Esophagus muscularis mucosa (tissue), 4 donors: ENCODE measurements at regions not wholly inside any gene's neighbourhood (a gene's known extent, or its start where the extent isn't known, plus 50 kb on each side); places are given as distances from the start of the nearest gene placed in this dataset.

Source experiments
- DNase-seq: peaks from one replicate; pipeline ENCODE4 v3.0.0-alpha.2; 2017; ENCODE audit errors: extremely low spot score
- H3K27ac ChIP-seq, 4 donors: fragments of 200-600 bp; sonication (generic); replicated peaks in 1 of 4; 1 replicate in 3 of 4; 2 replicates in 1 of 4; pipeline ENCODE4 v1.5.1; 2016 to 2019; ENCODE audit warnings: mild to moderate bottlenecking in 1 of 4
- H3K27me3 ChIP-seq, 4 donors: fragments of 200-600 bp; sonication (generic); one replicate each; pipeline versions ENCODE4 v1.5.1 to v1.6.0; 2016 to 2019
- H3K36me3 ChIP-seq, 4 donors: fragments of 200-600 bp; sonication (generic); one replicate each; pipeline ENCODE4 v1.5.1; 2016 to 2019
- H3K4me1 ChIP-seq, 4 donors: fragments of 200-600 bp; sonication (generic); one replicate each; pipeline ENCODE4 v1.5.1; 2016 to 2019
- H3K4me3 ChIP-seq, 4 donors: fragments of 200-600 bp; sonication (generic); 1 replicate in 2 of 4; 2 replicates in 2 of 4; pipeline ENCODE4 v1.5.1; 2016 to 2019; ENCODE audit warnings: mild to moderate bottlenecking in 4 of 4, moderate library complexity in 1 of 4
- H3K9me3 ChIP-seq, 4 donors: fragments of 200-600 bp; sonication (generic); 1 replicate in 3 of 4; 2 replicates in 1 of 4; pipeline ENCODE4 v1.5.1; 2016 to 2019
- EP300 ChIP-seq: sonication (generic); formaldehyde crosslinking; IDR thresholded peaks from one replicate; pipeline ENCODE4 v1.6.1; 2017; ENCODE audit warnings: antibody characterized with exemption
- POLR2A ChIP-seq: fragments of 450-650 bp; IDR thresholded peaks from one replicate; pipeline ENCODE4 v1.6.1; 2017; ENCODE audit warnings: antibody characterized with exemption, moderate library complexity, mild to moderate bottlenecking, low read depth
- POLR2AphosphoS5 ChIP-seq, 2 donors: sonication (generic); formaldehyde crosslinking; IDR thresholded peaks; one replicate each; pipeline ENCODE4 v1.6.1; 2017; ENCODE audit warnings: antibody characterized with exemption in 2 of 2
- WGBS: methylation state at CpG from one replicate; pipeline ENCODE4 v1.1.5; 2018; 5-methylcytosine and 5-hydroxymethylcytosine counted together
- intact Hi-C: fragments of 100-400 bp; cut with DNase I; formaldehyde crosslinking; loops from one replicate; pipeline ENCODE4 v1.15.1; 2023
- TF ChIP-seq, protein P1 (sequence below), 3 experiments: fragments of 200-600 bp in 2 of 3; fragments of 450-650 bp in 1 of 3; sonication (generic) in 2 of 3; IDR thresholded peaks; one replicate each; pipeline ENCODE4 v1.5.1; 2017 to 2019; ENCODE audit warnings: antibody characterized with exemption in 3 of 3, mild to moderate bottlenecking in 2 of 3, moderate library complexity in 1 of 3

- TF ChIP-seq, protein P1, sequence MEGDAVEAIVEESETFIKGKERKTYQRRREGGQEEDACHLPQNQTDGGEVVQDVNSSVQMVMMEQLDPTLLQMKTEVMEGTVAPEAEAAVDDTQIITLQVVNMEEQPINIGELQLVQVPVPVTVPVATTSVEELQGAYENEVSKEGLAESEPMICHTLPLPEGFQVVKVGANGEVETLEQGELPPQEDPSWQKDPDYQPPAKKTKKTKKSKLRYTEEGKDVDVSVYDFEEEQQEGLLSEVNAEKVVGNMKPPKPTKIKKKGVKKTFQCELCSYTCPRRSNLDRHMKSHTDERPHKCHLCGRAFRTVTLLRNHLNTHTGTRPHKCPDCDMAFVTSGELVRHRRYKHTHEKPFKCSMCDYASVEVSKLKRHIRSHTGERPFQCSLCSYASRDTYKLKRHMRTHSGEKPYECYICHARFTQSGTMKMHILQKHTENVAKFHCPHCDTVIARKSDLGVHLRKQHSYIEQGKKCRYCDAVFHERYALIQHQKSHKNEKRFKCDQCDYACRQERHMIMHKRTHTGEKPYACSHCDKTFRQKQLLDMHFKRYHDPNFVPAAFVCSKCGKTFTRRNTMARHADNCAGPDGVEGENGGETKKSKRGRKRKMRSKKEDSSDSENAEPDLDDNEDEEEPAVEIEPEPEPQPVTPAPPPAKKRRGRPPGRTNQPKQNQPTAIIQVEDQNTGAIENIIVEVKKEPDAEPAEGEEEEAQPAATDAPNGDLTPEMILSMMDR (IDR thresholded peaks at IDR 0.05), result no peak
- TF ChIP-seq POLR2AphosphoS5 (IDR thresholded peaks at IDR 0.05) (no peak), EP300 (no peak), POLR2A (no peak)
- intact Hi-C loops, result no loop called here
- Histone ChIP-seq H3K4me3 (no peak overlapping the region), H3K36me3 (no peaks in the 10 kb centered on the region), H3K27ac (peak overlapping the region; percentile 51 to 76 (median 66)), H3K9me3 (no peaks in the 10 kb centered on the region), H3K4me1 (peaks cover 0 to 35% (median 27%) of the 10 kb centered on the region in 4 donors), H3K27me3 (no peaks in the 10 kb centered on the region)
- 67% methylated on average over 7 of the region's 7 CpGs for WGBS
- no peak for DNase-seq
Measured at GRCh38 chr18:21162786-21163185, 51.2 kb upstream of the ROCK1 start.

- Histone ChIP-seq H3K27me3 (no peaks in the 10 kb centered on the region), H3K4me3 (no peak overlapping the region), H3K36me3 (no peaks in the 10 kb centered on the region), H3K9me3 (no peaks in the 10 kb centered on the region), H3K27ac (peak overlapping the region; percentile 51 to 76 (median 66)), H3K4me1 (peaks cover 0 to 35% (median 27%) of the 10 kb centered on the region in 4 donors)
- no peak for DNase-seq
- TF ChIP-seq POLR2AphosphoS5 (IDR thresholded peaks at IDR 0.05) (peak in 1 of 2 donors; percentile 10), POLR2A (no peak), EP300 (no peak)
- TF ChIP-seq, protein P1 (IDR thresholded peaks at IDR 0.05), result no peak
- intact Hi-C loops, result no loop called here
- WGBS, result 36% methylated on average over 6 of the region's 6 CpGs
Measured at GRCh38 chr18:21163647-21164547, 52.3 kb upstream of the ROCK1 start.

DNA sequence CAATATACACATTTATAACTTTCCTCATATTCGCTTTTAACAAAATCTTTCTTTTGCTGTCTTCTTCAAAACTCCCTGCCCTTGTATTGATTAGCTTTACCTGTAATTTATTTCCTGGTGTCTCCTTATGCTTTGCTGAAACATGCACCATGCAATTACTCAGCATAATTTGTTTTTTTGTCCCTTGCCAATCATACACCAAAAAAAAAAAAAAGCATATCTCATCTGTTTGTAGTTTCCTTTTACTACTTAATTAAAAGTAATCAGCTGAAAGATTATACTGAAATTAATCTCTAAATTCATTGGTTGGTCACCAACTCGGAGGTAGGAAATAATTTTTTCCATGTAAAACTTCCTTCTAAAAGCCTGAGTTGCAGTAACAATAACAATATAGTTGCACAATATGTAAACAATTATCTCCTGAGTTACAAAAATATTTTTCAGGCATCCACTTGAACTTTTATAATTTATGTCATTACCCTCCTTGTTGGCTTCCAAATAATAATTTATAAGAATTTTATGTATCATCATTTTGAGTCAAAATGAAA, 53.0 kb upstream of the ROCK1 start:
- H3K4me3 ChIP-seq, result no peak overlapping the region
- intact Hi-C loops, result no loop called here
- no peaks in the 10 kb centered on the region for H3K27me3 ChIP-seq
- H3K27ac ChIP-seq, result peak overlapping the region in 3 of 4 donors; percentile 60 to 76 (median 73)
- WGBS, result 59% methylated on average over 2 of the region's 2 CpGs
- no peaks in the 10 kb centered on the region for H3K36me3 ChIP-seq
- TF ChIP-seq, protein P1 (IDR thresholded peaks at IDR 0.05), result no peak
- no peak for TF ChIP-seq POLR2AphosphoS5 (IDR thresholded peaks at IDR 0.05)
- TF ChIP-seq POLR2A, result no peak
- TF ChIP-seq EP300, result no peak
- DNase-seq, result no peak
- H3K9me3 ChIP-seq, result no peaks in the 10 kb centered on the region
- peaks cover 0 to 35% (median 27%) of the 10 kb centered on the region in 4 donors for H3K4me1 ChIP-seq

- intact Hi-C loops, result no loop called here
- DNase-seq, result no peak
- Histone ChIP-seq H3K9me3 (no peaks in the 10 kb centered on the region), H3K27ac (no peak overlapping the region), H3K27me3 (no peaks in the 10 kb centered on the region), H3K4me3 (no peak overlapping the region), H3K4me1 (peaks cover 0 to 25% (median 21%) of the 10 kb centered on the region in 4 donors), H3K36me3 (no peaks in the 10 kb centered on the region)
- TF ChIP-seq EP300 (no peak), POLR2A (no peak), POLR2AphosphoS5 (IDR thresholded peaks at IDR 0.05) (no peak)
- TF ChIP-seq, protein P1 (IDR thresholded peaks at IDR 0.05), result no peak
- WGBS, result 21% methylated on average over 1 of the region's 1 CpG
Measured at GRCh38 chr18:21167641-21168377, 56.2 kb upstream of the ROCK1 start.
